Breast epithelium (tissue), 3 donors: ENCODE measurements at regions not wholly inside any gene's neighbourhood (a gene's known extent, or its start where the extent isn't known, plus 50 kb on each side); places are given as distances from the start of the nearest gene placed in this dataset.

Experiments used
- CTCF ChIP-seq, 3 donors: fragments of 450-650 bp; IDR thresholded peaks; one replicate each; pipeline ENCODE4 v1.5.1; 2016 to 2017; ENCODE audit warnings: antibody characterized with exemption in 3 of 3, mild to moderate bottlenecking in 3 of 3, moderate library complexity in 3 of 3
- POLR2A ChIP-seq: fragments of 450-650 bp; IDR thresholded peaks from one replicate; pipeline ENCODE4 v1.6.1; 2016; ENCODE audit warnings: antibody characterized with exemption, mild to moderate bottlenecking, moderate library complexity
- POLR2AphosphoS5 ChIP-seq, 3 donors: sonication (generic); formaldehyde crosslinking; IDR thresholded peaks; one replicate each; pipeline ENCODE4 v1.6.1; 2017; ENCODE audit warnings: antibody characterized with exemption in 3 of 3

GRCh38 chr5:144882739-144883283 is 712.1 kb downstream of the KCTD16 start:
- TF ChIP-seq CTCF (IDR thresholded peaks at IDR 0.05) (no peak), POLR2A (no peak), POLR2AphosphoS5 (IDR thresholded peaks at IDR 0.05) (no peak)
